ENCODE measurements at regions not wholly inside any gene's neighbourhood (a gene's known extent, or its start where the extent isn't known, plus 50 kb on each side); places are given as distances from the start of the nearest gene placed in this dataset.

DNA sequence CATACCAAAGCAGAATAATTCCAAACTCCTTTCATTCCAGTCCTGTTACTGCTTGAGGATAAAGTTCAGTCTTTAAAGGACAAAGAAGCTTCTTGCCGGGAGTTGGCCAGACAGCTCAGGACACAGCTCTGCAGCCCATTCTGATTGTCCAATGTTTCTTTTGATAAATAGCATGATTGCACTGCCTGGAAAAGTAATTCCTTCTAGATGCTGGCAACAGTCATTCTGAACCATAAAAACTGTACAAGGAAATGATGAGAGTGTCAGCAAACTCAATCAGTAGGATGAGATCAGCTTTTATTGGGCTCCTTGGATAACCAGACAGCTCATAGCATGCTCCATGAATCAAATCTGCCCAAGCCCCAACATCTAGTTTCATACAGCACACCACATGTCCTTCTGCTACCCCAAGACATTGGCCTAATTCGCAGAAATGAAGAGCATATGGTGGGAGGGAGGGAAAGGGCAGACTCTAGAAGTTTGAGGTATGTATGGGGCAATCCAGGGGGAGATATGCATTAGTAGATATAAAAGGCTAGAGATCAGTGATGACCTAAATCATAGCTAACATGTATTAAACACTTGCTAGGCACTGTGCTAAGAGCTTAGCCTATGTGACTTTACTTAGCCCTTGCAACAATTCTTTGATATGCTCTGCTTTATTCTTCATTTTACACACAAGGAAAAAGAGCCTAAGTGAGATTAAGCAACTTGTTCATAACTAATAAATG, 219.9 kb upstream of the NREP start:
- Histone ChIP-seq H3K36me3 (ENCODE audit: control insufficient read depth, insufficient read depth, low read length) (no peaks in the 10 kb centered on the region), H3K4me3 (replicated peaks; ENCODE audit: low read depth, low read length) (no peak overlapping the region), H3K27me3 (replicated peaks; ENCODE audit: control insufficient read depth, insufficient read depth, low read length) (no peaks in the 10 kb centered on the region)
- DNase-seq (ENCODE audit: extremely low read depth, insufficient read length) = no peak
- TF ChIP-seq, protein P1, sequence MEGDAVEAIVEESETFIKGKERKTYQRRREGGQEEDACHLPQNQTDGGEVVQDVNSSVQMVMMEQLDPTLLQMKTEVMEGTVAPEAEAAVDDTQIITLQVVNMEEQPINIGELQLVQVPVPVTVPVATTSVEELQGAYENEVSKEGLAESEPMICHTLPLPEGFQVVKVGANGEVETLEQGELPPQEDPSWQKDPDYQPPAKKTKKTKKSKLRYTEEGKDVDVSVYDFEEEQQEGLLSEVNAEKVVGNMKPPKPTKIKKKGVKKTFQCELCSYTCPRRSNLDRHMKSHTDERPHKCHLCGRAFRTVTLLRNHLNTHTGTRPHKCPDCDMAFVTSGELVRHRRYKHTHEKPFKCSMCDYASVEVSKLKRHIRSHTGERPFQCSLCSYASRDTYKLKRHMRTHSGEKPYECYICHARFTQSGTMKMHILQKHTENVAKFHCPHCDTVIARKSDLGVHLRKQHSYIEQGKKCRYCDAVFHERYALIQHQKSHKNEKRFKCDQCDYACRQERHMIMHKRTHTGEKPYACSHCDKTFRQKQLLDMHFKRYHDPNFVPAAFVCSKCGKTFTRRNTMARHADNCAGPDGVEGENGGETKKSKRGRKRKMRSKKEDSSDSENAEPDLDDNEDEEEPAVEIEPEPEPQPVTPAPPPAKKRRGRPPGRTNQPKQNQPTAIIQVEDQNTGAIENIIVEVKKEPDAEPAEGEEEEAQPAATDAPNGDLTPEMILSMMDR (IDR thresholded peaks at IDR 0.05; ENCODE audit: insufficient read depth, low read length, poor library complexity, severe bottlenecking) = no peak

DNA sequence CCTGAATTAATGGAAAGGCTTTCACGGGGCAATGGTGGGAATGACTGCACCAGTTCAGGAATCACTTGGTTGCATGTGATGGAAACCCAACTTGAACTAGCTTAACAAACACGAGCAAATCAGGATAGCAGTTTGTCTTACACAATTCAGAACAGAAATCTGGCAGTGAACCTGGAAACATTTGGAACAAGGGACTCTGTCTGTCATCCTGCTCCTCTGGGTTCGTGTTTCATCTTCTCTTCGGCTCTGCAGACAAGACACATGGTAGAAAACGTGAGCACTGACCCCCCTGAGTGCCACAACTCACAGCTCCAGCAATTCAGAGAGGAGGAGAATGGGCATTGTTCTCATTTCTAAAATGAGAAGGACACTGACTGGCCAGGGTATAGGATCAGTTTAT, 218.1 kb upstream of the NREP start:
- Histone ChIP-seq H3K27me3 (replicated peaks; ENCODE audit: control insufficient read depth, insufficient read depth, low read length) (no peaks in the 10 kb centered on the region), H3K4me3 (replicated peaks; ENCODE audit: low read depth, low read length) (no peak overlapping the region), H3K36me3 (ENCODE audit: control insufficient read depth, insufficient read depth, low read length) (no peaks in the 10 kb centered on the region)
- no peak for DNase-seq (ENCODE audit: extremely low read depth, insufficient read length)
- TF ChIP-seq, protein P1 (IDR thresholded peaks at IDR 0.05; ENCODE audit: insufficient read depth, low read length, poor library complexity, severe bottlenecking) = no peak

DNA sequence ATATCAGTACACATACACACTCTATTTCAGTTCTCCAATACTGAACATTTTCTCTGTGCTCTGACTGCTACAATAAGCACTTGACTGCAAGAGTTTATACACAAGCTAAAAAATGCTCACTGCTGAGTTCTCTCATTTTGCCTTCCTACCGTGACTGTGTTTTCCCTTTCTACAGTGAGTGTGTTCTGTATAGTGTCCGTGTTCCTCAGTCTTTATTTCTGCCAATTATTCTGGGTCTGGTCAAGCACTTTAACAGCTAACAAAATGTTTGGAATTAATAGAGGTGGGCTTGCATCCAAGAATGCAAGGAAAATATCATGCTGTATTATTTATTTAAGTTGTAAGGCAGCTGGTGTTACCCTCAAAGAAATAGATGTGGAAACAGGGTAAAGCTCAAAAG, 217.0 kb upstream of the NREP start:
- no peak for DNase-seq (ENCODE audit: extremely low read depth, insufficient read length)
- H3K27me3 ChIP-seq (replicated peaks; ENCODE audit: control insufficient read depth, insufficient read depth, low read length) = no peaks in the 10 kb centered on the region
- H3K4me3 ChIP-seq (replicated peaks; ENCODE audit: low read depth, low read length) = no peak overlapping the region
- no peaks in the 10 kb centered on the region for H3K36me3 ChIP-seq (ENCODE audit: control insufficient read depth, insufficient read depth, low read length)
- TF ChIP-seq, protein P1 (IDR thresholded peaks at IDR 0.05; ENCODE audit: insufficient read depth, low read length, poor library complexity, severe bottlenecking) = no peak

DNA sequence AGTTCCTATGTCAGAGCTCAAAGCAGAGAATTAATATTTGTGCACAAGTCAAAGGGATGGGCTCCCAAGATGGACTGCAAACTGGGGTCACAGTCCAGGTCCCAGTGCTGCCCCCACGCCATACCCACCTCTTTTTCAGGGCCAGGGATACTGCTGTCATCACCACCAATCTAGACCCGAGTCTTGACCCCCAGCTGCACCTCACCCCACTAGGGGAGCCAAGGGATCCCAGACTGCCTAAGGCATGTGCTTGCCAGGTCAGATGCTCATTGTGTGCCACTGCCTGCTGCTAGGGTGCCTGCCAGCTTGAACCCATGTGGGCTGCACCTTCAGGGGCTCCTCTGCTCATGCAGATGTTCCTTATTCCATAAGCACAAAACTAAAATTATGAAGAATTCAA, 215.6 kb upstream of the NREP start:
- TF ChIP-seq, protein P1 (IDR thresholded peaks at IDR 0.05; ENCODE audit: insufficient read depth, low read length, poor library complexity, severe bottlenecking) = no peak
- no peak for DNase-seq (ENCODE audit: extremely low read depth, insufficient read length)
- Histone ChIP-seq H3K4me3 (replicated peaks; ENCODE audit: low read depth, low read length) (no peak overlapping the region), H3K36me3 (ENCODE audit: control insufficient read depth, insufficient read depth, low read length) (no peaks in the 10 kb centered on the region), H3K27me3 (replicated peaks; ENCODE audit: control insufficient read depth, insufficient read depth, low read length) (no peaks in the 10 kb centered on the region)

DNA sequence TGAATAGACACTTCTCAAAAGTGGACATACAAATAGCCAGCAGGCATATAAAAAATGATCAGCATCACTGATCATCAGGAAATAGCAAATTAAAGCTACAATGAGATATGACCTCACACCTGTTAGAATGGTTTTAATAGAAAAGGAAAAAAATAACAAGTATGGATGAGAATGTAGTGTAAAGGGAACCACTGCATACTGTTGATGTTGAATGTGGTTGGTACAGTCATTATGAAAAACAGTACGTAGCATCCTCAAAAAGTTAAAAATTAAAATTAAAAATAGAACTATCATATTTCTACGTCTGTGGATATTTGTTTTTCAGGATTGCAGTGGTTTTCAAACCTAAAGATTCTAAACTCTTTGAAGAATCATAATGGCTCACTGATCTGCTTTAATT, 215.1 kb upstream of the NREP start:
- Histone ChIP-seq H3K4me3 (replicated peaks; ENCODE audit: low read depth, low read length) (no peak overlapping the region), H3K27me3 (replicated peaks; ENCODE audit: control insufficient read depth, insufficient read depth, low read length) (no peaks in the 10 kb centered on the region), H3K36me3 (ENCODE audit: control insufficient read depth, insufficient read depth, low read length) (no peaks in the 10 kb centered on the region)
- DNase-seq (ENCODE audit: extremely low read depth, insufficient read length) = no peak
- TF ChIP-seq, protein P1 (IDR thresholded peaks at IDR 0.05; ENCODE audit: insufficient read depth, low read length, poor library complexity, severe bottlenecking) = no peak

DNA sequence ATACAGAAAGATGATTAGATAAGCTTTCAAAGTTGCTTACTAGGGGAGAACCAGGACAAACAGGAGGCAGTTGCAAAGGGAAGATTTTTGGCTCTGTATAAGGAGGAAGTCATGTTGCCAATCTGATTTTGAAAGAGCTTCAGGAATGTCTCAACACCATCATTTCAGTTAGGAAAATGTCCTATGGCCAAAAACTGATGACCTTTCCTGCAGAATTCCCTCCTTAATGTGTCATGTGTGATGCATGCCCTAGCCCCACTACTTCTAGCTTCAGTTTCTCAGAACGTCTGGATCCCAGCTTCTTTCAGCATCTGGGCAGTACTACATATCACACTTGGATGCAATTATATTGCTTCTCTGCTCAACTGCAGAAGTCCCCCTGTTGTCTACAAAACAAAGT, 211.5 kb upstream of the NREP start:
- TF ChIP-seq, protein P1 (IDR thresholded peaks at IDR 0.05; ENCODE audit: insufficient read depth, low read length, poor library complexity, severe bottlenecking) = no peak
- Histone ChIP-seq H3K36me3 (ENCODE audit: control insufficient read depth, insufficient read depth, low read length) (no peaks in the 10 kb centered on the region), H3K4me3 (replicated peaks; ENCODE audit: low read depth, low read length) (no peak overlapping the region), H3K27me3 (replicated peaks; ENCODE audit: control insufficient read depth, insufficient read depth, low read length) (no peaks in the 10 kb centered on the region)
- no peak for DNase-seq (ENCODE audit: extremely low read depth, insufficient read length)
